Pons (tissue), 1 donor: ENCODE measurements at regions not wholly inside any gene's neighbourhood (a gene's known extent, or its start where the extent isn't known, plus 50 kb on each side); places are given as distances from the start of the nearest gene placed in this dataset.
"Not testable (repeated sequence)": the region's sequence is repeated elsewhere in the genome, so short reads cannot be mapped to it uniquely, and the experiment has no call there.

Experiments used
- DNase-seq: peaks from one replicate; pipeline ENCODE4 v3.0.0-alpha.2; 2016; ENCODE audit warnings: low spot score

GRCh38 chr6:98036344-98036923 lies 753.4 kb upstream of the MMS22L start:
- DNase-seq, result no peak

- DNase-seq, result no peak
Measured at GRCh38 chr6:98037571-98037970, 754.6 kb upstream of the MMS22L start.

- no peak for DNase-seq
Measured at GRCh38 chr6:98039443-98039842, 756.4 kb upstream of the MMS22L start.

GRCh38 chr6:98039904-98040607 lies 757.0 kb upstream of the MMS22L start:
- peak; percentile 83 for DNase-seq

GRCh38 chr6:98041056-98041455 lies 758.0 kb upstream of the MMS22L start:
- DNase-seq, result no peak

GRCh38 chr6:98041921-98042320 lies 758.9 kb upstream of the MMS22L start:
- DNase-seq, result no peak

- no peak for DNase-seq
Measured at GRCh38 chr6:98044151-98044561, 761.1 kb upstream of the MMS22L start.

- DNase-seq, result no peak
Measured at GRCh38 chr6:98044791-98045470, 761.9 kb upstream of the MMS22L start.

GRCh38 chr6:98047164-98047563 lies 764.1 kb upstream of the MMS22L start:
- peak; percentile 42 for DNase-seq

GRCh38 chr6:98047871-98048270 lies 764.9 kb upstream of the MMS22L start:
- DNase-seq, result peak; percentile 66

GRCh38 chr6:98054453-98054852 lies 771.4 kb upstream of the MMS22L start:
- DNase-seq, result no peak

- DNase-seq, result no peak
Measured at GRCh38 chr6:98056955-98057354, 773.9 kb upstream of the MMS22L start.

- no peak for DNase-seq
Measured at GRCh38 chr6:98067375-98067774, 767.0 kb upstream of the POU3F2 start.

- DNase-seq, result not testable (repeated sequence)
Measured at GRCh38 chr6:98088537-98088936, 745.8 kb upstream of the POU3F2 start.

GRCh38 chr6:98092331-98092730 lies 742.0 kb upstream of the POU3F2 start:
- DNase-seq, result no peak

GRCh38 chr6:98094696-98095095 lies 739.7 kb upstream of the POU3F2 start:
- DNase-seq, result no peak

- no peak for DNase-seq
Measured at GRCh38 chr6:98107801-98108200, 726.6 kb upstream of the POU3F2 start.

GRCh38 chr6:98116455-98116854 lies 717.9 kb upstream of the POU3F2 start:
- no peak for DNase-seq

GRCh38 chr6:98117068-98117467 lies 717.3 kb upstream of the POU3F2 start:
- no peak for DNase-seq

- DNase-seq, result no peak
Measured at GRCh38 chr6:98118397-98119045, 715.9 kb upstream of the POU3F2 start.

- DNase-seq, result no peak
Measured at GRCh38 chr6:98124171-98124570, 710.2 kb upstream of the POU3F2 start.

- no peak for DNase-seq
Measured at GRCh38 chr6:98131290-98131990, 702.9 kb upstream of the POU3F2 start.
